ENCODE measurements at regions not wholly inside any gene's neighbourhood (a gene's known extent, or its start where the extent isn't known, plus 50 kb on each side); places are given as distances from the start of the nearest gene placed in this dataset.

GRCh38 chr17:14794961-14795360, 470.2 kb downstream of the PMP22 start:
- Histone ChIP-seq H3K4me2 (ENCODE audit: insufficient read depth, low read length) (no peak overlapping the region), H3K9me3 (replicated peaks; ENCODE audit: control insufficient read depth, insufficient read depth, low read depth, low read length) (no peaks in the 10 kb centered on the region), H4K20me1 (replicated peaks; ENCODE audit: control insufficient read depth, insufficient read depth, low read length) (no peaks in the 10 kb centered on the region), H3K79me2 (ENCODE audit: control insufficient read depth, insufficient read depth, low read length) (no peaks in the 10 kb centered on the region), H3K36me3 (ENCODE audit: control insufficient read depth, insufficient read depth, low read length) (no peaks in the 10 kb centered on the region), H3K4me1 (replicated peaks in 1 of 2; ENCODE audit: control insufficient read depth in 2 of 2, insufficient read depth in 2 of 2, low read length in 2 of 2) (no peaks in the 10 kb centered on the region), H3K27me3 (ENCODE audit: control insufficient read depth in 2 of 2, insufficient read depth in 2 of 2, low read length in 2 of 2) (no peaks in the 10 kb centered on the region), H3K4me3 (no peak overlapping the region), H2AFZ (ENCODE audit: low read depth, low read length) (no peak overlapping the region), H3K9me1 (ENCODE audit: control insufficient read depth, insufficient read depth, low read length) (no peaks in the 10 kb centered on the region), H3K27ac (ENCODE audit: extremely low read depth, low read depth, low read length) (no peak overlapping the region), H3K9ac (ENCODE audit: insufficient read depth in 1 of 2, low read depth in 2 of 2, low read length in 2 of 2) (no peak overlapping the region)
- no peak for ATAC-seq
- WGBS (ENCODE audit: insufficient coverage, low coverage, missing lambda C conversion rate), result no CpG with 5 or more reads among the region's 1 CpG
- ChIA-PET POLR2A (no interaction called here), CTCF (ENCODE audit: low intra/inter-chr PET ratio) (no interaction called here)
- no peak for TF ChIP-seq SIN3A (IDR thresholded peaks at IDR 0.05; ENCODE audit: borderline replicate concordance in 2 of 2, control insufficient read depth in 1 of 2, low read depth in 2 of 2, low read length in 2 of 2)
- TF ChIP-seq ATF2 (CRISPR knock-in tag; IDR thresholded peaks at IDR 0.05), result no peak
- TF ChIP-seq NFRKB (IDR thresholded peaks at IDR 0.05; ENCODE audit: low read depth), result no peak
- TF ChIP-seq ZBTB33 (CRISPR knock-in tag; IDR thresholded peaks at IDR 0.05), result no peak
- TF ChIP-seq SRSF3 (IDR thresholded peaks at IDR 0.05; ENCODE audit: insufficient read depth, low read length), result no peak
- TF ChIP-seq BCLAF1 (IDR thresholded peaks at IDR 0.05; ENCODE audit: borderline replicate concordance in 1 of 2, control insufficient read depth in 1 of 2, low read depth in 2 of 2, low read length in 1 of 2), result no peak
- TF ChIP-seq ZNF134 (CRISPR knock-in tag; conservative IDR thresholded peaks at IDR 0.05), result no peak
- no peak for TF ChIP-seq NEUROD1 (IDR thresholded peaks at IDR 0.05; ENCODE audit: borderline replicate concordance, low read depth, low read length, partially characterized antibody)
- DNase-seq (ENCODE audit: extremely low read depth in 1 of 4, low spot score in 3 of 4), result no peak
- BruUV-seq (replicated peaks), result no TSS peak
- intact Hi-C loops (cut with micrococcal nuclease), result no loop called here
- in situ Hi-C loops (cut with MboI), result no loop called here
- no peak for FAIRE-seq
